ENCODE measurements at regions not wholly inside any gene's neighbourhood (a gene's known extent, or its start where the extent isn't known, plus 50 kb on each side); places are given as distances from the start of the nearest gene placed in this dataset.

- DNase-seq = peak in 1 of 56 donors; percentile 41
These were observed 52.0 kb upstream of the ACTRT2 start for GRCh38 chr1:2969011-2969844.

GRCh38 chr1:2969845-2970291, 51.4 kb upstream of the ACTRT2 start:
- DNase-seq = peak in 1 of 56 donors; percentile 25

GRCh38 chr1:2970311-2971071, 50.8 kb upstream of the ACTRT2 start:
- DNase-seq = no peak

- no peak for DNase-seq
These were observed 50.2 kb upstream of the ACTRT2 start for GRCh38 chr1:2971101-2971501.
